ENCODE measurements at regions not wholly inside any gene's neighbourhood (a gene's known extent, or its start where the extent isn't known, plus 50 kb on each side); places are given as distances from the start of the nearest gene placed in this dataset.
A peak's percentile ranks its signal among the peaks of the same experiment; 100 is the strongest.

GRCh38 chr5:10912435-10912834, 151.4 kb upstream of the DAP start:
- TF ChIP-seq, protein P1, sequence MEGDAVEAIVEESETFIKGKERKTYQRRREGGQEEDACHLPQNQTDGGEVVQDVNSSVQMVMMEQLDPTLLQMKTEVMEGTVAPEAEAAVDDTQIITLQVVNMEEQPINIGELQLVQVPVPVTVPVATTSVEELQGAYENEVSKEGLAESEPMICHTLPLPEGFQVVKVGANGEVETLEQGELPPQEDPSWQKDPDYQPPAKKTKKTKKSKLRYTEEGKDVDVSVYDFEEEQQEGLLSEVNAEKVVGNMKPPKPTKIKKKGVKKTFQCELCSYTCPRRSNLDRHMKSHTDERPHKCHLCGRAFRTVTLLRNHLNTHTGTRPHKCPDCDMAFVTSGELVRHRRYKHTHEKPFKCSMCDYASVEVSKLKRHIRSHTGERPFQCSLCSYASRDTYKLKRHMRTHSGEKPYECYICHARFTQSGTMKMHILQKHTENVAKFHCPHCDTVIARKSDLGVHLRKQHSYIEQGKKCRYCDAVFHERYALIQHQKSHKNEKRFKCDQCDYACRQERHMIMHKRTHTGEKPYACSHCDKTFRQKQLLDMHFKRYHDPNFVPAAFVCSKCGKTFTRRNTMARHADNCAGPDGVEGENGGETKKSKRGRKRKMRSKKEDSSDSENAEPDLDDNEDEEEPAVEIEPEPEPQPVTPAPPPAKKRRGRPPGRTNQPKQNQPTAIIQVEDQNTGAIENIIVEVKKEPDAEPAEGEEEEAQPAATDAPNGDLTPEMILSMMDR (IDR thresholded peaks at IDR 0.05; ENCODE audit: poor library complexity, severe bottlenecking): no peak
- Histone ChIP-seq H3K36me3 (ENCODE audit: low read depth) (no peaks in the 10 kb centered on the region), H3K27ac (ENCODE audit: poor library complexity, severe bottlenecking) (no peak overlapping the region), H3K27me3 (ENCODE audit: insufficient read depth, poor library complexity, severe bottlenecking) (no peaks in the 10 kb centered on the region), H3K9me3 (ENCODE audit: severe bottlenecking) (no peaks in the 10 kb centered on the region), H3K4me3 (ENCODE audit: severe bottlenecking) (no peak overlapping the region), H3K4me1 (ENCODE audit: insufficient read depth, poor library complexity, severe bottlenecking) (peaks cover 16% of the 10 kb centered on the region)
- DNase-seq (ENCODE audit: low spot score) (no peak), ATAC-seq (ENCODE audit: low read depth) (no peak)

- DNase-seq (ENCODE audit: low spot score): no peak
These were observed 149.2 kb upstream of the DAP start for GRCh38 chr5:10910261-10910660.

GRCh38 chr5:10904862-10905432, 143.9 kb upstream of the DAP start:
- DNase-seq (ENCODE audit: low spot score) (no peak), ATAC-seq (ENCODE audit: low read depth) (no peak)
- H3K4me1 ChIP-seq (ENCODE audit: insufficient read depth, poor library complexity, severe bottlenecking): peaks cover 2% of the 10 kb centered on the region
- TF ChIP-seq, protein P1 (IDR thresholded peaks at IDR 0.05; ENCODE audit: poor library complexity, severe bottlenecking): no peak
- H3K9me3 ChIP-seq (ENCODE audit: severe bottlenecking): peaks cover 2% of the 10 kb centered on the region
- H3K27me3 ChIP-seq (ENCODE audit: insufficient read depth, poor library complexity, severe bottlenecking): peaks cover 3% of the 10 kb centered on the region
- H3K4me3 ChIP-seq (ENCODE audit: severe bottlenecking): no peak overlapping the region
- no peak overlapping the region for H3K27ac ChIP-seq (ENCODE audit: poor library complexity, severe bottlenecking)
- H3K36me3 ChIP-seq (ENCODE audit: low read depth): no peaks in the 10 kb centered on the region

More at GRCh38 chr5:10910261-10910660, 149.2 kb upstream of the DAP start:
- no peak overlapping the region for H3K4me3 ChIP-seq (ENCODE audit: severe bottlenecking)
- TF ChIP-seq, protein P1 (IDR thresholded peaks at IDR 0.05; ENCODE audit: poor library complexity, severe bottlenecking): no peak
- no peaks in the 10 kb centered on the region for H3K36me3 ChIP-seq (ENCODE audit: low read depth)
- peaks cover 3% of the 10 kb centered on the region for H3K27me3 ChIP-seq (ENCODE audit: insufficient read depth, poor library complexity, severe bottlenecking)
- peaks cover 2% of the 10 kb centered on the region for H3K9me3 ChIP-seq (ENCODE audit: severe bottlenecking)
- peaks cover 15% of the 10 kb centered on the region for H3K4me1 ChIP-seq (ENCODE audit: insufficient read depth, poor library complexity, severe bottlenecking)
- no peak overlapping the region for H3K27ac ChIP-seq (ENCODE audit: poor library complexity, severe bottlenecking)
- ATAC-seq (ENCODE audit: low read depth): no peak

- TF ChIP-seq, protein P1 (IDR thresholded peaks at IDR 0.05; ENCODE audit: poor library complexity, severe bottlenecking): no peak
- H3K27ac ChIP-seq (ENCODE audit: poor library complexity, severe bottlenecking): no peak overlapping the region
- H3K4me1 ChIP-seq (ENCODE audit: insufficient read depth, poor library complexity, severe bottlenecking): peaks cover 2% of the 10 kb centered on the region
- H3K36me3 ChIP-seq (ENCODE audit: low read depth): no peaks in the 10 kb centered on the region
- no peak overlapping the region for H3K4me3 ChIP-seq (ENCODE audit: severe bottlenecking)
- ATAC-seq (ENCODE audit: low read depth) (no peak; the same call in 2 of the 3 replicates), DNase-seq (ENCODE audit: low spot score) (no peak)
- peaks cover 3% of the 10 kb centered on the region for H3K27me3 ChIP-seq (ENCODE audit: insufficient read depth, poor library complexity, severe bottlenecking)
- H3K9me3 ChIP-seq (ENCODE audit: severe bottlenecking): peaks cover 2% of the 10 kb centered on the region
These were observed 142.9 kb upstream of the DAP start for GRCh38 chr5:10903786-10904560.

- ATAC-seq (ENCODE audit: low read depth): peak; percentile 64; the same call in 2 of the 3 replicates
- Histone ChIP-seq H3K4me3 (ENCODE audit: severe bottlenecking) (no peak overlapping the region), H3K9me3 (ENCODE audit: severe bottlenecking) (peaks cover 2% of the 10 kb centered on the region), H3K27ac (ENCODE audit: poor library complexity, severe bottlenecking) (no peak overlapping the region), H3K4me1 (ENCODE audit: insufficient read depth, poor library complexity, severe bottlenecking) (peaks cover 2% of the 10 kb centered on the region), H3K27me3 (ENCODE audit: insufficient read depth, poor library complexity, severe bottlenecking) (peaks cover 3% of the 10 kb centered on the region), H3K36me3 (ENCODE audit: low read depth) (no peaks in the 10 kb centered on the region)
- no peak for DNase-seq (ENCODE audit: low spot score)
- TF ChIP-seq, protein P1 (IDR thresholded peaks at IDR 0.05; ENCODE audit: poor library complexity, severe bottlenecking): no peak
These were observed 141.1 kb upstream of the DAP start for GRCh38 chr5:10902145-10902544.
